ENCODE measurements at regions not wholly inside any gene's neighbourhood (a gene's known extent, or its start where the extent isn't known, plus 50 kb on each side); places are given as distances from the start of the nearest gene placed in this dataset.

DNA sequence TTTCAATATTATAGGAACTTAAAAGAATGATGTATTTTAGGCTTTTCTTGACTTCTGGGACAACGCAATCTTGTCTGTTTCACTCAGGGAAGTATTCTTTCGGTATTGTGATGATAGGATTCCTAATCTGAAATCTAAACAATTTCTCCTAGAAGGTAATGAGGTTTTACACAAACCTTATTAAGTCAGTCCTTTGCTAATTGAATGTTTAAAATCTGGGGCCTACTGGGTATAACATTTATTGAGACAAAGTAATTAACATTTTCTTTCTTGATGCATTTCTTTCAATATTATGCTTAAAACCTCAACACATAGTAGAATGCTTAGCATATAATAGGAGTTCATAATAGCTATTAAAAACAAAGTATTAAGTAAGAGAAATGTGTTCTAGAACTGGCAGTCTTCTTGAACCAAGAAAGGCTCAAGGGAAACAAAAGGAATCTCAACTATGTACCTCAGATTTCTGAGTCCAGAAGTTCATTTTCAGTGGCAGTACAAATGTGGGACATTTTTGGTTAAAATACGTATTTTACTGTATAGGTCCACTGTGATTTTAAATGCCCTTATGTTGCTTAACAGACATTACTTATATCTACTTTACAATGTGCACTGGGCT lies 121.4 kb upstream of the BMP2 start:
- no peak for DNase-seq (ENCODE audit: low spot score)
- TF ChIP-seq, protein P1, sequence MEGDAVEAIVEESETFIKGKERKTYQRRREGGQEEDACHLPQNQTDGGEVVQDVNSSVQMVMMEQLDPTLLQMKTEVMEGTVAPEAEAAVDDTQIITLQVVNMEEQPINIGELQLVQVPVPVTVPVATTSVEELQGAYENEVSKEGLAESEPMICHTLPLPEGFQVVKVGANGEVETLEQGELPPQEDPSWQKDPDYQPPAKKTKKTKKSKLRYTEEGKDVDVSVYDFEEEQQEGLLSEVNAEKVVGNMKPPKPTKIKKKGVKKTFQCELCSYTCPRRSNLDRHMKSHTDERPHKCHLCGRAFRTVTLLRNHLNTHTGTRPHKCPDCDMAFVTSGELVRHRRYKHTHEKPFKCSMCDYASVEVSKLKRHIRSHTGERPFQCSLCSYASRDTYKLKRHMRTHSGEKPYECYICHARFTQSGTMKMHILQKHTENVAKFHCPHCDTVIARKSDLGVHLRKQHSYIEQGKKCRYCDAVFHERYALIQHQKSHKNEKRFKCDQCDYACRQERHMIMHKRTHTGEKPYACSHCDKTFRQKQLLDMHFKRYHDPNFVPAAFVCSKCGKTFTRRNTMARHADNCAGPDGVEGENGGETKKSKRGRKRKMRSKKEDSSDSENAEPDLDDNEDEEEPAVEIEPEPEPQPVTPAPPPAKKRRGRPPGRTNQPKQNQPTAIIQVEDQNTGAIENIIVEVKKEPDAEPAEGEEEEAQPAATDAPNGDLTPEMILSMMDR (IDR thresholded peaks at IDR 0.05; ENCODE audit: extremely low read depth, missing control alignments), result no peak

DNA sequence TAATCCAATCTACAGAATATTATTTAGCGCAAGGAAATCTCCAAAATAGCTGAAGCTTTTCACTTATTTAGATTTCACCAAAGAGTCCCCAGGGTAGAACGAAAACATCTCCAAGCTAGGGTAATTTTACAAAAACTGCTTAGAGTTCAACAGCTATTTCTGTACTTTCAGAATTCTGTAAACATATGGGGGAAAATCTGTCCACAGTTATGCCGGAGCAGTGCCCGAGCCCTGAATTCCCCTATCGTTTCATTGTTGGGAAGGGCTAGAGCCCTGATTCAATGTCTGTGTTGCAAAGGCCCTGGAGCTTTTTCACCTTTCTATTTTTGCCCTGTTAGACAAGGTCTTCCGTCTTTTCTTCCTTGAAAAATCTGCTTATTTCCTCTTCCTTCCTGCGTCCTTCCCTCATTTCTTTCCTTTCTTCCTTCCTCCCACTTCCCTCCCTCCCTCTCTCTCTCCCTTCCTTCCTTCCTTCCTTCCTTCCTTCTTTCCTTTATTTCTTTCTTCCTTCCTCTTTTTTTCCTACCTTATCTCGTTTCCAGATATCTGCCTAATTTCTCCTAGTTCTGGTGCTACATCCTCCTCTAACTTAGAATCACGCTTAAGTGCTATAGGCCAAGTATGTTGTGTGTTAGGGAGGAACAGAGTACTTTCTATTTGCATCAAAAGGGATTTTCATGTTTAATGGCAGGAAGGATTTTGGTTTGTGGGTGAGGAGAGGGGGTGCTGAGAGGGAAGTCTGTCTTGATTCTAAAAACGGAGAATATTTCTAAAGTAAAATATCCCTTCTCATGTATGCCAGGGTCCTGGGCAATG lies 122.5 kb upstream of the BMP2 start:
- no peak for DNase-seq (ENCODE audit: low spot score)
- TF ChIP-seq, protein P1 (IDR thresholded peaks at IDR 0.05; ENCODE audit: extremely low read depth, missing control alignments), result no peak

- DNase-seq (ENCODE audit: low spot score), result no peak
- TF ChIP-seq, protein P1 (IDR thresholded peaks at IDR 0.05; ENCODE audit: extremely low read depth, missing control alignments), result no peak
Measured at GRCh38 chr20:6641012-6641411, 126.5 kb upstream of the BMP2 start.

GRCh38 chr20:6637160-6637579 lies 130.3 kb upstream of the BMP2 start:
- TF ChIP-seq, protein P1 (IDR thresholded peaks at IDR 0.05; ENCODE audit: extremely low read depth, missing control alignments), result no peak
- no peak for DNase-seq (ENCODE audit: low spot score)

DNA sequence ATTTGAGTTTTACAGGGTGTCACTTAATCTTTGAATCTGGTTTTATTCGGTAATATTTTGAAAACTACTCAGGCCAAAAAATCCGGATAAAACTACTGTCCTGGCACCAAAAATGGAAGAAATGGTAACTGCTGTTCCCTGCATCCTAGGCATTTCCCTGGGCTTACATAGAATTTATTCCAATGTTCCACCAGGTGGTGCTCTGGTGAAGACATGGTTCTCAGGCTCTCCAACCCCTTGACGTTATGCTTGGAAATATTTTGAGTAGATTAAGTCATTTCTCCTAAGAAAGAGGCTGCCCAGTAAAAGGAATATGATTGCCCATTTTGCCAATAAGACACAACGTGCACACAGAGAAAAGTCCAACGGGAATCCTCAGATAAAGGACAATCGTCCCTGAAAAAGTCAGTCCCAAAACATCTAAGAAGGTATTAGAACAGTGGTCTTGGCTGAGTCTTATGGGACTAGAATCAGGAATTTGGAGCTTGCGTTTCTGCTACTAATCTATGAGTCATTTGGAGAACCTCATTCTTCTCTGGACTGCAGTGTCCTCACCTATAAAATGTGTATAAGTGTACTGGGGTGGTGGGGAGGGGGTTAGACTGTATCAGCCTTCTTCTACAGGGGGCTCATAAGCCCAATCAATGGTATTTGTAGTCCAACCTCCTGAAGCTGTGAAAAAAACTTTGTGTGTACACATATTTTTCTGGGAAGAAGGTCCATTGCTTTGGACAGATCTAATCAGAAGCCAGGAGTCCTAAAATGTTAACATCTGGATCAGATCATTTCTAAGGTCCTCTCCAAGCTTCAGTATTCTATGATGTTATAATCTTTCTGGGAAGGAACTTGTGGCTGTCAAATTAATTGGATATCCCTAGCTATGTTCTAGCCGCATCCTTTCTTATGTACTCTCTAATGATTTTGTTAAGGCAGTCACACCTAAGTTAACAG lies 131.0 kb upstream of the BMP2 start:
- TF ChIP-seq, protein P1 (IDR thresholded peaks at IDR 0.05; ENCODE audit: extremely low read depth, missing control alignments), result no peak
- no peak for DNase-seq (ENCODE audit: low spot score)

DNA sequence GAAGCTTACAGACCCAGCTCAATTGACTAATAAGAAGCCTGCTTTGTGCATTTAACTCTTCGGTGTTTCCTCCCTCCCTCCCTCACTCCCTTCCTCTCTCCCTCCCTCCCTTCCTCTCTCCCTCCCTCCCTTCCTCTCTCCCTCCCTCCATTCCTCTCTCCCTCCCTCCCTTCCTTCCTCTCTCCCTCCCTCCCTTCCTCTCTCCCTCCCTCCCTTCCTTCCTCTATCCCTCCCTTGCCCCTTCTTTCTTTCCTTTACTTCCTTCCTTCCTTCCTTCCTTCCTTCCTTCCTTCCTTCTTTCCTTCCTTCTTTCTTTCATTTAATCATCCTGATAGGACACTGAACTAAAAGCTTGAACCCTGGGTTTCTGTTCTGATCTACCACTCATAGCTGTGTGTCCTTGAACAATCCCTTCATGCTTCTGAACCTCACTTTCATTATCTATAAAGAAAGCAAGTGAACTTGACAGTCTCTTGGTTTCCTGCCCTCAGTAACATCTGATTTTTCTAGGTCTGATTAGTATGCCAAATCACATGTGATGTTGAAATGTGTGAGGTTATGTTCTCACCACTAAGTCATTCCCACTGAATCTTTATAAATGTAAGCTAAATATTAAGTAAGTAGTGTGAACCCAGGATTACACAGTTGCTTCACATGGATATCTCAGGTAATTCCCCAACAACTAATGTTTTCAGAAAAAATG lies 132.3 kb upstream of the BMP2 start:
- TF ChIP-seq, protein P1 (IDR thresholded peaks at IDR 0.05; ENCODE audit: extremely low read depth, missing control alignments), result no peak
- no peak for DNase-seq (ENCODE audit: low spot score)
